ENCODE measurements at regions not wholly inside any gene's neighbourhood (a gene's known extent, or its start where the extent isn't known, plus 50 kb on each side); places are given as distances from the start of the nearest gene placed in this dataset.
"Not testable (repeated sequence)": the region's sequence is repeated elsewhere in the genome, so short reads cannot be mapped to it uniquely, and the experiment has no call there.

GRCh38 chr6:167662075-167662880, 164.4 kb upstream of the AFDN start:
- DNase-seq (ENCODE audit: low read depth), result no peak

DNA sequence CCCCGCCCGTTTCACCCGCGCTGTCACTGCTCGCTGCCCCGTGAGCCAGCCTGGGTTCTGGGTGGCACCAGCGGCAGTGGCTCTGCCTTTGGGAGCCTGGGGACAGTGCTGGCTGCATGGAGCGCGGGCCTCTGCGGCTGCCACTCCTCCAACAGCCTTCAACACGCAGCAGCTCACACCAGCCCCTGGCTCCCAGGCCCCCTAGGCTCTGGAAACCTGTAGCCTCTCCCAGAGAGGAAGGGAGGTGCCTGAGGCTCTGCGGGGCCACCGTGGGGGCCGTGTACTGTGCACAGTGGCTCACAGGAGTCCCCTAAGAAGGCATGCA, 163.9 kb upstream of the AFDN start:
- no peak for DNase-seq (ENCODE audit: low read depth)

DNA sequence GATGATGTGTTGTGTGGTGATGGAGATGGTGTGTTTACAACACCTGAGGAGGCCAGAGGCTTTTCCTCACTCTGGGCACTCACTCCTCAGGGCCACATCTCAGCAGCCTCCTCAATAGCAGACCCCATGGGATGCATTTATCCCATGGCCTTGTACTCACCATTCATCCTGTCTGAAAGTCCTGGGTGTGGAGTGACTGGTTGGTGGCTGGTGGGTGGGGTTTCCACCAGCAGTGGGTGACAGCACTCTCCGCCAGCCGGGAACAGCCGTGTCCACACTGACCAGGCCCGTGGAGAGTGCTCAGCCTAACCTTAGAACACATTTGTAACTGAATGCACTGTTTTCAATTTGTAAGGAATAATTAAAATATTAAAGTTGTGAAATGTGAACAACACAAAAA, 163.4 kb upstream of the AFDN start:
- DNase-seq (ENCODE audit: low read depth), result no peak

- no peak for DNase-seq (ENCODE audit: low read depth)
Observed at GRCh38 chr6:167663784-167664443, 162.8 kb upstream of the AFDN start.

GRCh38 chr6:167664678-167665660, 161.7 kb upstream of the AFDN start:
- DNase-seq (ENCODE audit: low read depth), result no peak

GRCh38 chr6:167665698-167666330, 160.9 kb upstream of the AFDN start:
- DNase-seq (ENCODE audit: low read depth), result no peak

DNA sequence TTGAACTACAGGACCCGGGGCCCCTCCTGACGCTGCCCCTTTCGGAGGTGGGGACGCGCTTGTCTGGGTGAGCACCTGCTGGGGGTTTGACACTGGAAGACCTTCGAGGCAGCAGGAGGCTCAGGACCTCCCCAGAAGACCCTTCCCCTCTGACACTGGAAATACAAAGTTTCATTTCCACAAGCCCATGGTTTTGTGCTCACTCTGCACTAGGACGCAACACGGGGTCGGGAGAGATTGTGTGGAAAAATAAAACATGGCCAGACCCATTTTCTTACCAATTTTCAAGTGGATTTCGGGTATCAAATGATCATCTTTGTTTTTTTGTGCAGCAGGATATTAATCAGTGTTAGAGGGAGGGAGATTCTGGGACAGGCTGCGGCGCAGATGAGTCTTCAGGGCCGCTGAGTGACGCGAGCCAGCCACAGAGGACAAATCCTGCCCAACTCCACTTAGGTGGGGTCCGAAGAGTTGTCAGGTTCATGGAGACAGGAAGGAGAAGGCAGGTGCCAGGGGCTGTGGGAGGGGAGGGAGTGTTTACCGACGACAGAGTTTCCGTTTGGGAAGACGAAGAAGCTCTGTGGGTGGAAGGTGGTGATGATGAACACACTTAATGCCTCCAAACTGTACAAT, 160.0 kb upstream of the AFDN start:
- no peak for DNase-seq (ENCODE audit: low read depth)

DNA sequence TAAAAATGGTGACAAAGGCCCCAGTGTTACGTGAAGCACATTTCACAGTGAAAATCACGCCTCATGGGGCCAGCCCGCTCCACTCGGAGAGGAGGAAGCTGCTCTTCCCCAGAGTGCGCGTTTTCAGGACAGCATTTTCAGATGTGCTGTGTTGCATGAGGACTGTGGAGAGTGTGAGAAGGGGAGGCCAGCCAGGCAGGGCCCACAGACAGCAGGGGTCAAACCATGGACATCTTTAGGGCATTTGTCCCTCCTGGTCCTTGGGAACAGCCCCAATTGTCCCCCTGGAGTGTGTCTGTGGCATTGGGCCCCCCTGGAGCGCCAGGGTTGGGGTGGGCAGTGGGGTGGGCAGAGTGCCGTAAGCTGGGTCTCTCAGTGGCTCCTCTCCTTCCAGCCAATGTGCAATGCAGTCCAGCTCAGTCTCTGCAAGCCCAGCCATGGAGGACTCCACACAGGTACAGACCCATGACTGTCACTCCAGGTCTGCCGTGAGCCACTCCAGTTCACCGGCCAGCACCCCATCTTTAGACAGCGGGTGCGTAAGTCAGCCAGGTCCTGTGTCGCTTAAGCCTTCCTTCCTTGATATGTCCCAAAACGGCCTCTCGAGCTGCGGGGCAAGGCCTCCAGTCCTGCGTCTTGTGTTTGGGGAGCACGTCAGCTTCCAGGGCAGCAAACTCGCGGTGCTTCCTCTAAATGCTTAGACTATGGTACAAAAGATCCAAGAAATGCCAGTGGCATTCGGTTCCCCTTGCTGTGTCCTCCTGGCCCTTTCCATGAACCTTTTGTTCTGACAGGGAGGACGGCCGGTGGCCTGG, 159.3 kb upstream of the AFDN start:
- DNase-seq (ENCODE audit: low read depth), result no peak

DNA sequence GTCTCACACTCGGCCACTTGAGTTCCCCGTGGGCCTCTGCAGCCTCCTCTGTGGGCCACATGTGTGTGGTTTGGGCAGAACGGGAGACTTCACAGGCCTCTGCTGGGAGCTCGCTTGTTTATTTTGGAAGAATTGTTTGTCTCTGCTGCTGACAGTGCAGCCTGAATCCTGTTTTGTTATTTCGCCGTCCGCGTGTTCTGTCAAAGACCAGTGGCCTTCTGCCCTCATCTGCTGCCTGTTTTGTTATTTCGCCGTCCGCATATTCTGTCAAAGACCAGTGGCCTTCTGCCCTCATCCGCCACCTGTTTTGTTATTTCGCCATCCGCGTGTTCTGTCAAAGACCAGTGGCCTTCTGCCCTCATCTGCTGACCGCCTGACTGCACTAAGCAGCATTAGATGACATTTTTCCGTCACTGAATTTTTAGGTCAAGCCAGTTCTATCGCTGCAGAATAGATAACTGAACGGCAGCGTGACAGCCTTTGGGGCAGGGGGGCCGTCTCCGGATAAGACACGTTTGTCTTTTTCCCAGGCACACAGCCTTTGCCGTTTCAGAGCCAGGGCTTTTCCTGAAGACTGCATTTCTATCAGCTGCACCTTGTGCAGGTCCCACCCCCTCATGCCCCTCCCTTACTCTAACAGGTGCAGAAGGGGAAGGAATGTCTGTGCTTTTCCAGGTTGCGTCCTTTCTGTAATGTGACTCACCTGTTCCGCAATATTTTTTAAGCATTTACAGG, 158.5 kb upstream of the AFDN start:
- DNase-seq (ENCODE audit: low read depth), result no peak

DNA sequence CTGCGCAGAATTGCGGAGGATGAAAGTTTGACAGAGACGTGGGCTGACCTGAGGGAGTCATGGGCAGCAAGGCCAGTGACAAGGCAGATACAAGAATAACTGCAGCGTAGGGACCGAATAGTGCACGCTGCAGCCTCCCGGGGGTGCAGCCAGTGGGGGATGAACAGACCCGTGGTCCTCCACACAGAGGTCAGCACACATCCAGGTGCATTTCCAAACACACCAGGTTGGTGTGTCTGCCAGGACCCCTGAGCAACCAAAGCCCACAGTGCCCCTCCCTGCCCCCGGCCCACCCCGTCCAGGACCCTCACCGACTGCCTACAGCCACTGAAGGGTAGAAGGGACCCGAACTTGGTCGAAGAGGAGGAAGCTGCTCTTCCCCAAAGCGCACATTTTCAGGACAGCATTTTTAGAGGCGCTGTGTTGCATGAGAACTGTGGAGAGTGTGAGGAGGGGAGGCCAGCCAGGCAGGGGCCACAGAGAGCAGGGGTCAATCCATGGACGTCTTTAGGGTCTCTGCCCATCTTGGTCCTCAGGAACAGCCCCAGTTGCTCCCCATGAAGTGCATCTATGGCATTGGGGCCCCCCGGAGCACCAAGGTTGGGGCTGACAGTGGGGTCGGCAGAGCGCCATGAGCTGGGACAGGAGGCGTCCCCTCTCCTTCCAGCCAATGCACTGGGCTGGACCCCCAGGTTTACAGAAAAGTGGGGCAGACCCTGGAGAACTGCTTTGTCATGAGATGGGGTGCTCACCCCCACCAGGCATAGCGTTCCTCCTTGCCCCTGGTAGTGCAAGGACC, 157.8 kb upstream of the AFDN start:
- DNase-seq (ENCODE audit: low read depth), result no peak

GRCh38 chr6:167669553-167669849, 157.2 kb upstream of the AFDN start:
- no peak for DNase-seq (ENCODE audit: low read depth)

- DNase-seq (ENCODE audit: low read depth), result no peak
Observed at GRCh38 chr6:167669870-167670802, 156.6 kb upstream of the AFDN start.

DNA sequence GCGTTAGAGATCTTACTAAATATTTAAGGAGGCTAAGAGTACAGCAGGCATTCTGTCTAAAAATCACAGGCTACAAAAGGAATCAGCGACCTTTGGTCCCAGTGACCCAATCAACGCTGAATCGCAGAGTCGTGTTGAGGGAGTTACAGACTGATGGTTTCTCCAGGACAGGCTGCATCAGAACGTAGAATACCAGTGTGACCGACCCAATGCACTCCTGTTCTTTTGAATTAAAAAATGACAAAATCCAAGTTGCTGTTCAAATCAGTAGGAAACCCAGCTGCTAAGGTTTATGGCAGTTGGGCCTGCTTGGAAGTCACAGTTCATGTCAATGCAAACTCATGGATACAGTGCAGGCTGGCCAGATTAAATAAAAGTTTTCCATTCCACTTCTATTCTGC, 155.8 kb upstream of the AFDN start:
- no peak for DNase-seq (ENCODE audit: low read depth)

DNA sequence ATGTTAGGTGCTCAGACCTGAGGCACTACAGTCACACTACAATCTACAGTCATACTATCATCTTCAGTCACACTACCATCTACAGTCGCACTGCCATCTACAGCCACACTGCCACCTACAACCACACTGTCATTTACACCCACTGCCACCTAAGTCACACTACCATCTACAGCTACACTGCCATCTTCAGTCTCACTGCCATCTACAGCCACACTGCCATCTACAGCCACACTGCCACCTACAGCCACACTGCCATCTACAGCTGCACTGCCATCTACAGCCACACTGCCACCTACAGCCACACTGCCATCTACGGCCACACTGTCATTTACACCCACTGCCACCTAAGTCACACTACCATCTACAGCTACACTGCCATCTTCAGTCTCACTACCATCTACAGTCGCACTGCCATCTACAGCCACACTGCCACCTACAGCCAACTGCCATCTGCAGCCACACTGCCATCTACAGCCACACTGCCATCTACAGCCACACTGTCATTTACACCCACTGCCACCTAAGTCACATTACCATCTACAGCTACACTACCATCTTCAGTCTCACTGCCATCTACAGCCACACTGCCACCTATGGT, 155.2 kb upstream of the AFDN start:
- DNase-seq (ENCODE audit: low read depth), result not testable (repeated sequence)

- no peak for DNase-seq (ENCODE audit: low read depth)
Observed at GRCh38 chr6:167671977-167672687, 154.6 kb upstream of the AFDN start.

DNA sequence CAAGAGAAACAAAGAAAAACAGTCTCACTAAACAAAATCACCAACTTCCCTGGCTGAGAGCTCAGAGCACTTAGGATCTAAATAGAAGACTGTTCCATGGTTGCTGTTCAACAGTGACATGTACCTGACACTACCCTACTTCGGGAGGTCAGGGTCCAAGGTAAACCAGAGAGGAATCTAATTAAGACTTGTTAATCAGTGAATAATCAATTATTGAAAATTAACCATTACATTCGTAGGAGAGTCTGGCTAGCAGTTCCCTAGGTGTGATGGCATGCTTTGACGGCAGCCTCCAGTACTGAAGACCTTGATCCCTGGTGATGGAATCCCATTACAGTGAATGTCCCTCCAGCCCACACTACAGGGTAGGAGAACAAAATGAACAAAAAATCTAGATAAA, 154.0 kb upstream of the AFDN start:
- DNase-seq (ENCODE audit: low read depth), result no peak

GRCh38 chr6:167673946-167674345, 152.8 kb upstream of the AFDN start:
- DNase-seq (ENCODE audit: low read depth), result no peak

Data from Daoy (cell line).